GM12891 (cell line): ENCODE measurements at regions not wholly inside any gene's neighbourhood (a gene's known extent, or its start where the extent isn't known, plus 50 kb on each side); places are given as distances from the start of the nearest gene placed in this dataset.

Experiments used
- POLR2A ChIP-seq: IDR thresholded peaks from 2 replicates; pipeline ENCODE4 v1.6.1; 2011; ENCODE audit warnings: low read depth, low read length, control low read depth
- POLR2AphosphoS5 ChIP-seq: IDR thresholded peaks from 2 replicates; pipeline ENCODE4 v1.6.1; 2011; ENCODE audit warnings: low read depth, low read length, control low read depth
- POU2F2 ChIP-seq: IDR thresholded peaks from 2 replicates; pipeline ENCODE4 v1.6.1; 2011; ENCODE audit warnings: low read depth, mild to moderate bottlenecking, control low read depth, low read length, moderate library complexity

GRCh38 chr5:164941132-164941531 lies 1435.7 kb downstream of the MAT2B start:
- TF ChIP-seq POLR2AphosphoS5 (no peak), POLR2A (no peak), POU2F2 (no peak)
